A673 (cell line): ENCODE measurements at regions not wholly inside any gene's neighbourhood (a gene's known extent, or its start where the extent isn't known, plus 50 kb on each side); places are given as distances from the start of the nearest gene placed in this dataset.
"Not testable (repeated sequence)": the region's sequence is repeated elsewhere in the genome, so short reads cannot be mapped to it uniquely, and the experiment has no call there.

Source experiments
- BruUV-seq: library from RNA; stranded (reverse); fragments of 400-500 nt; replicated peaks from 2 replicates; lab custom pipeline; 2021; lab: Mats Ljungman, UMichigan
- CTCF ChIA-PET: fragments of 300-600 bp; sonication (Branson Sonifier 250); formaldehyde crosslinking; loops from one replicate; lab custom pipeline; 2022; ENCODE audit warnings: antibody characterized with exemption; lab: Charles Lee
- POLR2A ChIA-PET: fragments of 300-600 bp; sonication (Branson Sonifier 250); formaldehyde crosslinking; loops from one replicate; lab custom pipeline; 2022; ENCODE audit warnings: antibody characterized with exemption; ENCODE audit not compliant: low non-redundant PET; lab: Charles Lee
- DNase-seq: peaks from one replicate; pipeline ENCODE4 v3.0.0-alpha.2; 2015; ENCODE audit warnings: low spot score
- H3K27ac ChIP-seq: fragments of 200-600 bp; sonication (generic); 2 replicates; pipeline ENCODE4 v1.5.1; 2016; ENCODE audit warnings: mixed run types, low read depth, mild to moderate bottlenecking, mixed read lengths, antibody characterized with exemption, low read length; ENCODE audit not compliant: poor library complexity, severe bottlenecking
- H3K27me3 ChIP-seq: fragments of 200-600 bp; sonication (generic); replicated peaks from 2 replicates; pipeline ENCODE4 v1.6.1; 2017; ENCODE audit warnings: mixed run types, low read depth, mild to moderate bottlenecking, mixed read lengths, antibody characterized with exemption, low read length; ENCODE audit not compliant: insufficient read depth, poor library complexity
- H3K36me3 ChIP-seq: fragments of 200-600 bp; sonication (generic); 2 replicates; pipeline ENCODE4 v1.6.1; 2016; ENCODE audit warnings: mixed run types, mild to moderate bottlenecking, mixed read lengths, antibody characterized with exemption, low read length; ENCODE audit not compliant: insufficient read depth, poor library complexity, severe bottlenecking
- H3K4me1 ChIP-seq: fragments of 200-600 bp; sonication (generic); 2 replicates; pipeline ENCODE4 v1.6.1; 2017; ENCODE audit warnings: mixed run types, mild to moderate bottlenecking, mixed read lengths, antibody characterized with exemption, low read length; ENCODE audit not compliant: insufficient read depth, poor library complexity, severe bottlenecking
- H3K4me3 ChIP-seq: fragments of 200-600 bp; sonication (generic); 2 replicates; pipeline ENCODE4 v1.5.1; 2016; ENCODE audit warnings: low read depth, mixed run types, mild to moderate bottlenecking, mixed read lengths, low read length; ENCODE audit not compliant: poor library complexity, severe bottlenecking
- H3K9me3 ChIP-seq: fragments of 200-600 bp; sonication (generic); 2 replicates; pipeline ENCODE4 v1.6.1; 2016; ENCODE audit warnings: mixed run types, low read depth, mild to moderate bottlenecking, mixed read lengths, antibody characterized with exemption, low read length; ENCODE audit not compliant: poor library complexity, severe bottlenecking
- CTCF ChIP-seq: fragments of 300-800, 200-600 bp; sonication (generic); conservative IDR thresholded peaks from 2 replicates; pipeline ENCODE4 v1.5.1; 2017; ENCODE audit warnings: low read depth, mild to moderate bottlenecking, antibody characterized with exemption, low read length, moderate library complexity, mixed read lengths
- EZH2 ChIP-seq: fragments of 200-600 bp; sonication (generic); IDR thresholded peaks from 2 replicates; pipeline ENCODE4 v1.6.1; 2017; ENCODE audit warnings: borderline replicate concordance, low read depth, mild to moderate bottlenecking, mixed read lengths, antibody characterized with exemption, low read length; ENCODE audit not compliant: poor library complexity, severe bottlenecking
- intact Hi-C: fragments of 100-400 bp; cut with micrococcal nuclease; formaldehyde crosslinking; loops from one replicate; pipeline ENCODE4 v1.10.0; 2022; ENCODE audit not compliant: unreplicated experiment

GRCh38 chr17:77840513-77841165, 117.9 kb upstream of the TNRC6C start:
- H3K4me1 ChIP-seq = no peaks in the 10 kb centered on the region
- H3K36me3 ChIP-seq = no peaks in the 10 kb centered on the region
- intact Hi-C loops = no loop called here
- CTCF ChIA-PET = no interaction called here
- POLR2A ChIA-PET = no interaction called here
- no peak overlapping the region for H3K27ac ChIP-seq
- no TSS peak for BruUV-seq
- DNase-seq = no peak
- no peaks in the 10 kb centered on the region for H3K9me3 ChIP-seq
- H3K4me3 ChIP-seq = no peak overlapping the region
- TF ChIP-seq EZH2 (no peak), CTCF (no peak)
- H3K27me3 ChIP-seq = no peaks in the 10 kb centered on the region

GRCh38 chr17:77841742-77842527, 116.6 kb upstream of the TNRC6C start:
- H3K36me3 ChIP-seq = no peaks in the 10 kb centered on the region
- no peak for DNase-seq
- TF ChIP-seq EZH2 = no peak
- TF ChIP-seq CTCF = no peak
- H3K4me1 ChIP-seq = no peaks in the 10 kb centered on the region
- BruUV-seq = no TSS peak
- no peaks in the 10 kb centered on the region for H3K9me3 ChIP-seq
- intact Hi-C loops = no loop called here
- CTCF ChIA-PET = no interaction called here
- H3K27me3 ChIP-seq = no peaks in the 10 kb centered on the region
- no peak overlapping the region for H3K27ac ChIP-seq
- POLR2A ChIA-PET = no interaction called here
- no peak overlapping the region for H3K4me3 ChIP-seq

GRCh38 chr17:77842528-77843147, 115.9 kb upstream of the TNRC6C start:
- Histone ChIP-seq H3K9me3 (no peaks in the 10 kb centered on the region), H3K4me3 (no peak overlapping the region), H3K27me3 (no peaks in the 10 kb centered on the region), H3K36me3 (no peaks in the 10 kb centered on the region), H3K27ac (no peak overlapping the region), H3K4me1 (no peaks in the 10 kb centered on the region)
- POLR2A ChIA-PET = no interaction called here
- TF ChIP-seq EZH2 (no peak), CTCF (no peak)
- DNase-seq = no peak
- CTCF ChIA-PET = no interaction called here
- no TSS peak for BruUV-seq
- intact Hi-C loops = no loop called here

GRCh38 chr17:77843255-77843895, 115.1 kb upstream of the TNRC6C start:
- H3K9me3 ChIP-seq, intact Hi-C loops, H3K27ac ChIP-seq, H3K4me1 ChIP-seq, BruUV-seq, H3K27me3 ChIP-seq, DNase-seq, H3K36me3 ChIP-seq, POLR2A ChIA-PET, H3K4me3 ChIP-seq: not testable (repeated sequence)
- CTCF ChIA-PET = interaction anchor here (0.6 kb wide), 1 partner anchor 1874 kb away, joined by 5 read pairs; no protein-coding TSS in a partner anchor
